ENCODE measurements at regions not wholly inside any gene's neighbourhood (a gene's known extent, or its start where the extent isn't known, plus 50 kb on each side); places are given as distances from the start of the nearest gene placed in this dataset.

DNA sequence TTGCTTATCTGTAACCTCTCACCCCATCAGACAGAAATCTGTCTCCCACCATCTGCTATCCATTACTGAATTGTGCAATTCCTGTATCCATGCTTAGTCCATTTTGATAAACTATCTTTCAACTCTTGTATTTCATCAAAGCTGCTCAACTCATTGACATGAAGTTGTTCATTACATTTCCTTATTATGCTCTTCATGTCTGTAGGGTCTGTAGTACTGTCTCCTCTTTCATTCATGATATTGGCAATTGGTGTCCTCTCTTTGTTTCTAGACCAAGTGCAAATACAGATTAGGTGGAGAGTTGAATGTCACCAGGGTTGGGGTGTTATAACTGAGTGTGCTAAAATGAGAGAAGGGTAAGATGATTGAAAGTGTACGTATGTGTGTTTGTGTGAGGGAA lies 69.2 kb upstream of the ADRA2C start:
- Mint-ChIP-seq H3K4me1 (no peaks in the 10 kb centered on the region), H3K27ac (no peak overlapping the region), H3K36me3 (ENCODE audit: low read depth) (no peaks in the 10 kb centered on the region), H3K4me3 (no peak overlapping the region), H3K27me3 (ENCODE audit: insufficient read depth) (peaks cover 10% of the 10 kb centered on the region), H3K9me3 (peaks cover 26% of the 10 kb centered on the region)
- no peaks in the 10 kb centered on the region for H3K36me3 ChIP-seq (ENCODE audit: control insufficient read depth, insufficient read depth, low read length)
- peaks cover 16% of the 10 kb centered on the region for H3K9me3 ChIP-seq (ENCODE audit: control insufficient read depth, low read length)
- TF ChIP-seq, protein P1, sequence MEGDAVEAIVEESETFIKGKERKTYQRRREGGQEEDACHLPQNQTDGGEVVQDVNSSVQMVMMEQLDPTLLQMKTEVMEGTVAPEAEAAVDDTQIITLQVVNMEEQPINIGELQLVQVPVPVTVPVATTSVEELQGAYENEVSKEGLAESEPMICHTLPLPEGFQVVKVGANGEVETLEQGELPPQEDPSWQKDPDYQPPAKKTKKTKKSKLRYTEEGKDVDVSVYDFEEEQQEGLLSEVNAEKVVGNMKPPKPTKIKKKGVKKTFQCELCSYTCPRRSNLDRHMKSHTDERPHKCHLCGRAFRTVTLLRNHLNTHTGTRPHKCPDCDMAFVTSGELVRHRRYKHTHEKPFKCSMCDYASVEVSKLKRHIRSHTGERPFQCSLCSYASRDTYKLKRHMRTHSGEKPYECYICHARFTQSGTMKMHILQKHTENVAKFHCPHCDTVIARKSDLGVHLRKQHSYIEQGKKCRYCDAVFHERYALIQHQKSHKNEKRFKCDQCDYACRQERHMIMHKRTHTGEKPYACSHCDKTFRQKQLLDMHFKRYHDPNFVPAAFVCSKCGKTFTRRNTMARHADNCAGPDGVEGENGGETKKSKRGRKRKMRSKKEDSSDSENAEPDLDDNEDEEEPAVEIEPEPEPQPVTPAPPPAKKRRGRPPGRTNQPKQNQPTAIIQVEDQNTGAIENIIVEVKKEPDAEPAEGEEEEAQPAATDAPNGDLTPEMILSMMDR (conservative IDR thresholded peaks at IDR 0.05), result no peak
- DNase-seq, result no peak
- 88 to 91% methylated on average over 1 of the region's 1 CpG for WGBS, 2 experiments (ENCODE audit: insufficient coverage in 1 of 2, insufficient read length in 1 of 2)
- H3K4me3 ChIP-seq (ENCODE audit: low read length), result no peak overlapping the region
- no peaks in the 10 kb centered on the region for H3K27me3 ChIP-seq (ENCODE audit: control insufficient read depth, insufficient read depth, low read length, poor library complexity, severe bottlenecking)
- no peak overlapping the region for H3K9ac ChIP-seq (ENCODE audit: extremely low read depth, low read length, poor library complexity, severe bottlenecking)
- H3K27ac ChIP-seq (ENCODE audit: low read depth, low read length), result no peak overlapping the region
- H3K4me1 ChIP-seq (ENCODE audit: control insufficient read depth, insufficient read depth, low read length), result no peaks in the 10 kb centered on the region

DNA sequence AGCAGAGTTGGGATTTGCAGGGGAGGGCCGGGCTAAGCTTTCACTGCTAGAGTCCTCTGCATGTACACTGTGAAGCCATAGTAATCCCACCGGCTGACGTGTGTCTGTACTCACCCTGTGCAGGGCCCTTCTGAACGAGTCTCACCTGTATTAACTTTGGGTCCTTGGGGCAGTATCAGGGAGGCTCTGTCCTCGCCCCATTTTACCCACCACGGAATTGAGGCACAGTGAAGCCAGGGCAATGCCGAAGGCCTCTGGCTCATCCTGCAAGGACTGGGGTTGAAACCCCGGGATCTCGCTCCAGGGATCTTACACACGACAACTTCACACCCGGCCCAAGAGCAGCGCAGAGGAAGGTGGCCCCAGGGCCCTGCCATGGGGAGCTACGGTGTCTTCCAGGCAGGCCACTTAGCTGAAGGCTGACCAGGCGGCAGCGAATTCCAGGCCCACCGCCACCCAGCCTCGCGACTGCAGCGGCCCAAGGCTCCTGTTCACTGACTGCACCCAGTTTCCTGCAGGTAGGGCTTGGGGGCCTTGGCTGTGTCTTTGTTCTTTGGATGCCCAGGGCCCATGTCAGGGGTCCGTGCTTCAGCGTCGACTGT lies 75.5 kb upstream of the ADRA2C start:
- Histone ChIP-seq H3K4me3 (ENCODE audit: low read length) (no peak overlapping the region), H3K9ac (ENCODE audit: extremely low read depth, low read length, poor library complexity, severe bottlenecking) (no peak overlapping the region), H3K27me3 (ENCODE audit: control insufficient read depth, insufficient read depth, low read length, poor library complexity, severe bottlenecking) (no peaks in the 10 kb centered on the region), H3K9me3 (ENCODE audit: control insufficient read depth, low read length) (no peaks in the 10 kb centered on the region), H3K36me3 (ENCODE audit: control insufficient read depth, insufficient read depth, low read length) (no peaks in the 10 kb centered on the region), H3K27ac (ENCODE audit: low read depth, low read length) (no peak overlapping the region), H3K4me1 (ENCODE audit: control insufficient read depth, insufficient read depth, low read length) (no peaks in the 10 kb centered on the region)
- H3K4me3 Mint-ChIP-seq, result no peak overlapping the region
- no peaks in the 10 kb centered on the region for H3K4me1 Mint-ChIP-seq
- H3K27me3 Mint-ChIP-seq (ENCODE audit: insufficient read depth), result peaks cover 6% of the 10 kb centered on the region
- H3K27ac Mint-ChIP-seq, result no peak overlapping the region
- H3K36me3 Mint-ChIP-seq (ENCODE audit: low read depth), result no peaks in the 10 kb centered on the region
- TF ChIP-seq, protein P1 (conservative IDR thresholded peaks at IDR 0.05), result no peak
- no peak for DNase-seq
- WGBS, 2 experiments (ENCODE audit: insufficient coverage in 1 of 2, insufficient read length in 1 of 2), result 89% methylated on average over 16 to 22 of the region's 22 CpGs
- peaks cover 2% of the 10 kb centered on the region for H3K9me3 Mint-ChIP-seq

DNA sequence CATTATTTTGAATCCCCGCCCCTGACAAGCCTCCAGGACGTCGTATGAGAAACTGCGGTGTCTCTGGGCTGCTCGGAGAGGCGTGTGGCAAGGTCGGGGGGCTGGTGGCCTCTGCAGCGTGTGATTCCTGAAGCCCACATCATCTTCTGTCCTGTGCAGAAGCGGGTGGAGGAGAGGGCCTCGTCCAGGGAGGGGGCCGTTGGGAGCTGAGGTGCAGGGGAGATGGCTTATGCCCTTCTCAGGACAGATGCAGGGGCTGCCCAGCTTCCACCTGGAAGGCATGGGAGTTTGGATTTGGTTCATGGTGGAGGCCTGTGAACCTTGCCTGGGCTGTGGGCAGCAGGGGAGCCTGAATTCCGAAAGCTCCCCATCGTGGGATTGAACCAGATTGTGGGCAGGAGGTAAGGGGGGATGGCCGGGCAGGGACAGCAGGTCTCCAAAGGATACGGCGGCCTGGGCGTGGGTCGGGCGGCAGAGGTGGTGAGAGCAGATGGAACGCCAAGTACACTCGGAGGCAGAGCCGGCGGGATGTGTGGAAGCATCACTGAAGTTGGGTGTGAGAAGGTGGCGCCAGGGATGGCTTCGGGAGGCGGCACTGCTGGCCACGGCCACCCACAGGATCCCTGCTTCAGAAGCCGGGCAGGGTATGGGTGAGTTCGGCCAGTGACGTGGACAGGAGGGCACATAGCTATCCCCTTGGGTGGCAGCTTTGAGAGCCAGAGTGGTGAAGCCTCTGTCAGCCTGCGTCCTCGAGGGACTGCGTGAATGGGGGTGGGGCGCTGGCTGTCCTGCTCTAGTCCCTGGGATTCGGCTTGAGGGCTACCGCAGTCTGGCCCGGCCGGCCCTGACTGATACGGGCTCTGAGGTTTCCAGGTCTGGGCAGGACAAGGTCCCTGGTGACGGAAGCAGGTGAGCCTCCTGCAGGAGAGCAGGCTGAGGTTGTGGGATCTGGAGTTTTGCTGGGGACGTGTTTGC lies 76.3 kb upstream of the ADRA2C start:
- Histone ChIP-seq H3K9me3 (ENCODE audit: control insufficient read depth, low read length) (no peaks in the 10 kb centered on the region), H3K9ac (ENCODE audit: extremely low read depth, low read length, poor library complexity, severe bottlenecking) (no peak overlapping the region), H3K36me3 (ENCODE audit: control insufficient read depth, insufficient read depth, low read length) (no peaks in the 10 kb centered on the region), H3K27me3 (ENCODE audit: control insufficient read depth, insufficient read depth, low read length, poor library complexity, severe bottlenecking) (no peaks in the 10 kb centered on the region), H3K4me1 (ENCODE audit: control insufficient read depth, insufficient read depth, low read length) (no peaks in the 10 kb centered on the region), H3K27ac (ENCODE audit: low read depth, low read length) (no peak overlapping the region), H3K4me3 (ENCODE audit: low read length) (no peak overlapping the region)
- Mint-ChIP-seq H3K4me1 (no peaks in the 10 kb centered on the region), H3K27me3 (ENCODE audit: insufficient read depth) (peaks cover 2% of the 10 kb centered on the region), H3K36me3 (ENCODE audit: low read depth) (no peaks in the 10 kb centered on the region), H3K27ac (no peak overlapping the region), H3K9me3 (no peaks in the 10 kb centered on the region), H3K4me3 (no peak overlapping the region)
- no peak for DNase-seq
- 90 to 92% methylated on average over 21 to 41 of the region's 41 CpGs for WGBS, 2 experiments (ENCODE audit: insufficient coverage in 1 of 2, insufficient read length in 1 of 2)
- TF ChIP-seq, protein P1 (conservative IDR thresholded peaks at IDR 0.05), result no peak

Data from endodermal cell (in vitro differentiated cells).